DND-41 (cell line): ENCODE measurements at regions not wholly inside any gene's neighbourhood (a gene's known extent, or its start where the extent isn't known, plus 50 kb on each side); places are given as distances from the start of the nearest gene placed in this dataset.

ENCODE experiments used
- ATAC-seq: fragments of 200-7000 bp; cut with Tn5 transposase; 3 replicates; pipeline ENCODE4 v1.9.1; 2021; ENCODE audit warnings: low read depth; ENCODE audit not compliant: insufficient read depth
- DNase-seq: peaks from one replicate; pipeline ENCODE4 v3.0.0-alpha.2; 2020
- H2AFZ ChIP-seq: 2 replicates; pipeline ENCODE4 v1.6.0; 2012; ENCODE audit warnings: low read depth, low read length
- H3K27ac ChIP-seq: 2 replicates; pipeline ENCODE4 v1.5.1; 2012; ENCODE audit warnings: low read length, inconsistent platforms
- H3K27me3 ChIP-seq: fragments of 200-600 bp; sonication (generic); 2 replicates; pipeline ENCODE4 v1.6.0; 2012; ENCODE audit warnings: low read length, mild to moderate bottlenecking, inconsistent platforms; ENCODE audit not compliant: insufficient read depth, poor library complexity
- H3K36me3 ChIP-seq: 2 replicates; pipeline ENCODE4 v1.5.1; 2012; ENCODE audit warnings: low read length, inconsistent platforms; ENCODE audit not compliant: insufficient read depth
- H3K4me1 ChIP-seq: 2 replicates; pipeline ENCODE4 v1.5.1; 2012; ENCODE audit warnings: mild to moderate bottlenecking, low read length; ENCODE audit not compliant: insufficient read depth
- H3K4me2 ChIP-seq: 2 replicates; pipeline ENCODE4 v1.6.0; 2012; ENCODE audit warnings: mild to moderate bottlenecking, moderate library complexity, low read length, inconsistent platforms; ENCODE audit not compliant: insufficient read depth
- H3K4me3 ChIP-seq, 2 experiments: fragments of 200-600 bp in 1 of 2; shearing (Covaris generic) in 1 of 2; 2 replicates each; pipeline ENCODE4 v1.5.1; 2012 to 2016; ENCODE audit warnings: inconsistent platforms in 2 of 2, low read length in 2 of 2, mild to moderate bottlenecking in 2 of 2, low read depth in 1 of 2, moderate library complexity in 1 of 2
- H3K79me2 ChIP-seq: 2 replicates; pipeline ENCODE4 v1.6.0; 2012; ENCODE audit warnings: low read length, inconsistent platforms; ENCODE audit not compliant: insufficient read depth
- H3K9ac ChIP-seq: 2 replicates; pipeline ENCODE4 v1.6.0; 2012; ENCODE audit warnings: low read depth, mild to moderate bottlenecking, inconsistent platforms, low read length, moderate library complexity
- H3K9me3 ChIP-seq: 2 replicates; pipeline ENCODE4 v1.5.1; 2012; ENCODE audit warnings: low read length, moderate library complexity, mild to moderate bottlenecking, inconsistent platforms; ENCODE audit not compliant: insufficient read depth, severe bottlenecking
- H4K20me1 ChIP-seq: 2 replicates; pipeline ENCODE4 v1.6.0; 2012; ENCODE audit warnings: low read length; ENCODE audit not compliant: insufficient read depth
- EZH2 ChIP-seq: IDR thresholded peaks from 3 replicates; pipeline ENCODE4 v1.6.1; 2012; ENCODE audit warnings: borderline replicate concordance, low read depth, mild to moderate bottlenecking, moderate library complexity, low read length, inconsistent platforms; ENCODE audit not compliant: severe bottlenecking
- TF ChIP-seq, protein P1 (sequence below): IDR thresholded peaks from 2 replicates; pipeline ENCODE4 v1.5.1; 2012; ENCODE audit warnings: borderline replicate concordance, low read length, moderate library complexity, mild to moderate bottlenecking; ENCODE audit not compliant: poor library complexity, severe bottlenecking; ENCODE audit errors: extremely low read depth

DNA sequence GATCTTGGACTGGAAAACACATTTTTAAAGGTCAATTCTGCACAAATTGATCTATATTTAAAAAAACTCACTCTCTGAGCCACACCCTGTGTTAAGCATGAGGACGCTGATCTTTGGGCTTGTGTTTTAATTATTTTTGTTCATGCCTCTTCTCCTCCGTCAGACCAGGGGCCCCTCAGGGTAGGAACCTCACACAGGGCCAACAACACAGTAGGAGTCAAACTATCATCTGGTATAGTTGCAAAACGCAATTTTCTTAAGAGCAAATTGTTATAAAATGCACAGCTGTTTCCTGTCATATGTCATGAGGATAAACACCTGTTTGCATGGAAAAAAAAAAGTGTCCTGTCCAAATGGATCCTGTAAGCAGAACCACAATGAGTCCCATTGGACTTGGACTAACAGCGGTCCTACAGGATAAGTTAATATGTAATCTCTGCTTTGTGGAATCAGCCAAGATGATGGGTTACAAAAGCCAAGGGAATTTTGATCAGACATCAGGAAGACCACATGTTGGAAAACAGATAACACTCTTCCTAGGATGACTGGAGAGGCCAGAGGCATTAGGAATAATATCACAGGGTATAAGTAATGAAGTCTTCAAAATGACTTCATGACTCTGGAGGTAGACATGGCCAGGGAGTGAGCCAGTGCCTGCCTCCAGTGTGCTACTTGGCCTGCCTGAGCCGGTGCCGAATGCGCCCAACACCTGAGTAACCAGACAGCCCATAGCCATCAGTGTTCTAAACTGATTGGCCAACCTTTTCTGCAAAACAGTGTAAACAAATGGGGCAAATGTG, 184.9 kb upstream of the ADCY1 start:
- H3K36me3 ChIP-seq, result no peaks in the 10 kb centered on the region
- no peak overlapping the region for H3K27ac ChIP-seq

DNA sequence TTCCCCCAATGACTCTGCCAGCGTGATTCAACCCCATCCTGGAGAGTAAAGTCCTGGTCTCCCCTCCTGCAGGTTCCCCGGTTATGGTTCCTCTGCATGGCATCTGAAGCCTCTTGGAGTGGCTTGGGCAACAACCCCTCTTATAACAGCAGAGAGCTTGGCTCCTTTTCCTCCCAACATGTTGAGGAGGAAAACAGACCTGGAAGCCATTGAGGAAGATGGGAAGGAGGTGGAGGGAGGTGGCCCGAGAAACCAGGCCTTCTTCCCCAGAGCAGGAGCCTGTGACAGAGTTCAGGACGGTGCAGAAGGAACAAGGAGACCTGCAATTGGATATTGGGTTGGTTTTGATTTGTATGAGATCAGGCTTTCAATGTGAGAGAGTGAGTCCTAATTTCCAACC, 184.0 kb upstream of the ADCY1 start:
- no peak overlapping the region for H3K27ac ChIP-seq
- no peaks in the 10 kb centered on the region for H4K20me1 ChIP-seq
- no peak overlapping the region for H3K4me2 ChIP-seq
- no peaks in the 10 kb centered on the region for H3K36me3 ChIP-seq
- no peaks in the 10 kb centered on the region for H3K4me1 ChIP-seq
- H2AFZ ChIP-seq, result no peak overlapping the region
- H3K9ac ChIP-seq, result no peak overlapping the region
- TF ChIP-seq, protein P1, sequence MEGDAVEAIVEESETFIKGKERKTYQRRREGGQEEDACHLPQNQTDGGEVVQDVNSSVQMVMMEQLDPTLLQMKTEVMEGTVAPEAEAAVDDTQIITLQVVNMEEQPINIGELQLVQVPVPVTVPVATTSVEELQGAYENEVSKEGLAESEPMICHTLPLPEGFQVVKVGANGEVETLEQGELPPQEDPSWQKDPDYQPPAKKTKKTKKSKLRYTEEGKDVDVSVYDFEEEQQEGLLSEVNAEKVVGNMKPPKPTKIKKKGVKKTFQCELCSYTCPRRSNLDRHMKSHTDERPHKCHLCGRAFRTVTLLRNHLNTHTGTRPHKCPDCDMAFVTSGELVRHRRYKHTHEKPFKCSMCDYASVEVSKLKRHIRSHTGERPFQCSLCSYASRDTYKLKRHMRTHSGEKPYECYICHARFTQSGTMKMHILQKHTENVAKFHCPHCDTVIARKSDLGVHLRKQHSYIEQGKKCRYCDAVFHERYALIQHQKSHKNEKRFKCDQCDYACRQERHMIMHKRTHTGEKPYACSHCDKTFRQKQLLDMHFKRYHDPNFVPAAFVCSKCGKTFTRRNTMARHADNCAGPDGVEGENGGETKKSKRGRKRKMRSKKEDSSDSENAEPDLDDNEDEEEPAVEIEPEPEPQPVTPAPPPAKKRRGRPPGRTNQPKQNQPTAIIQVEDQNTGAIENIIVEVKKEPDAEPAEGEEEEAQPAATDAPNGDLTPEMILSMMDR, result no peak
- no peak for TF ChIP-seq EZH2
- DNase-seq, result no peak
- H3K27me3 ChIP-seq, result no peaks in the 10 kb centered on the region
- H3K79me2 ChIP-seq, result no peaks in the 10 kb centered on the region
- ATAC-seq, result no peak
- H3K9me3 ChIP-seq, result peaks cover 4% of the 10 kb centered on the region
- H3K4me3 ChIP-seq, result no peak overlapping the region

More for the DNA sequence above, 184.9 kb upstream of the ADCY1 start:
- Histone ChIP-seq H3K27me3 (no peaks in the 10 kb centered on the region), H3K4me1 (no peaks in the 10 kb centered on the region), H3K4me3 (no peak overlapping the region), H3K79me2 (no peaks in the 10 kb centered on the region), H3K4me2 (no peak overlapping the region), H3K9me3 (peaks cover 4% of the 10 kb centered on the region), H3K9ac (no peak overlapping the region), H2AFZ (no peak overlapping the region), H4K20me1 (no peaks in the 10 kb centered on the region)
- no peak for TF ChIP-seq EZH2
- TF ChIP-seq, protein P1, result no peak
- DNase-seq, result no peak
- ATAC-seq, result no peak

DNA sequence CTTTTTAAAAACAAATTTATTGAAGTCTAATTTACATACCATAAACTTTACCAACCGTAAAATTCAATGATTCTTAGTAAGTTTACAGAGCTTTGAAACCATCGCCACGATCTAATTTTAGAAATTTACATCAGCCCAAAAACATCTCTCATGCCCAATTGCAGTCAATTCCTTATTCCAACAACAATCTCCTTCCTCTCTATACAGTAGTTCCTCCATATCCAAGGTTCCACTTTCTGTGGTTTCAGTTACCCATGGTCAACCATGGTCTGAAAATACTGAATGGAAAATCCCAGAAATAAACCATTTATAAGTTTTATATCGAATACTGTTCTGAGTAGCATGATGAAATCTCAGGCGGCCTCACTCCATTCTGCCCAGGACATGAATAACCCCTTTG, 183.4 kb upstream of the ADCY1 start:
- Histone ChIP-seq H4K20me1 (no peaks in the 10 kb centered on the region), H3K36me3 (no peaks in the 10 kb centered on the region), H3K79me2 (no peaks in the 10 kb centered on the region), H3K27me3 (no peaks in the 10 kb centered on the region), H3K4me1 (no peaks in the 10 kb centered on the region), H3K9me3 (peaks cover 4% of the 10 kb centered on the region), H3K4me2 (no peak overlapping the region), H3K4me3 (no peak overlapping the region), H3K9ac (no peak overlapping the region), H3K27ac (no peak overlapping the region), H2AFZ (no peak overlapping the region)
- DNase-seq (no peak), ATAC-seq (no peak)
- no peak for TF ChIP-seq EZH2
- TF ChIP-seq, protein P1, result no peak
